ENCODE measurements at regions not wholly inside any gene's neighbourhood (a gene's known extent, or its start where the extent isn't known, plus 50 kb on each side); places are given as distances from the start of the nearest gene placed in this dataset.

GRCh38 chr3:117356091-117356705, 646.6 kb downstream of the TUSC7 start:
- Mint-ChIP-seq H3K27ac (no peak overlapping the region), H3K4me3 (no peak overlapping the region), H3K4me1 (no peaks in the 10 kb centered on the region), H3K9me3 (peaks cover 0 to 33% (median 11%) of the 10 kb centered on the region in 6 donors), H3K36me3 (no peaks in the 10 kb centered on the region), H3K27me3 (ENCODE audit: low read depth in 3 of 3) (peaks cover 0 to 4% (median 0%) of the 10 kb centered on the region in 3 donors)
- no peak for DNase-seq

- Mint-ChIP-seq H3K27ac (no peak overlapping the region), H3K4me3 (no peak overlapping the region), H3K36me3 (no peaks in the 10 kb centered on the region), H3K27me3 (ENCODE audit: low read depth in 3 of 3) (peaks cover 0 to 4% (median 1%) of the 10 kb centered on the region in 3 donors), H3K9me3 (peaks cover 2 to 39% (median 18%) of the 10 kb centered on the region in 6 donors), H3K4me1 (no peaks in the 10 kb centered on the region)
- no peak for DNase-seq
Observed at GRCh38 chr3:117358717-117359314, 649.2 kb downstream of the TUSC7 start.

- DNase-seq = no peak
- Mint-ChIP-seq H3K36me3 (no peaks in the 10 kb centered on the region), H3K9me3 (peaks cover 4 to 24% (median 10%) of the 10 kb centered on the region in 6 donors), H3K4me3 (no peak overlapping the region), H3K4me1 (no peaks in the 10 kb centered on the region), H3K27ac (no peak overlapping the region), H3K27me3 (ENCODE audit: low read depth in 3 of 3) (peaks cover 0 to 1% (median 0%) of the 10 kb centered on the region in 3 donors)
Observed at GRCh38 chr3:117366574-117366973, 657.0 kb downstream of the TUSC7 start.

GRCh38 chr3:117367861-117368260, 658.3 kb downstream of the TUSC7 start:
- Mint-ChIP-seq H3K27me3 (ENCODE audit: low read depth in 3 of 3) (peaks cover 0 to under 1% (median 0%) of the 10 kb centered on the region in 3 donors), H3K4me3 (no peak overlapping the region), H3K9me3 (peaks cover 2 to 19% (median 7%) of the 10 kb centered on the region in 6 donors), H3K4me1 (no peaks in the 10 kb centered on the region), H3K27ac (no peak overlapping the region), H3K36me3 (no peaks in the 10 kb centered on the region)
- DNase-seq = no peak

GRCh38 chr3:117380631-117381030, 671.1 kb downstream of the TUSC7 start:
- Mint-ChIP-seq H3K27me3 (ENCODE audit: low read depth in 3 of 3) (peaks cover 0 to 2% (median 0%) of the 10 kb centered on the region in 3 donors), H3K4me3 (no peak overlapping the region), H3K4me1 (no peaks in the 10 kb centered on the region), H3K36me3 (no peaks in the 10 kb centered on the region), H3K27ac (no peak overlapping the region), H3K9me3 (peaks cover 2 to 22% (median 5%) of the 10 kb centered on the region in 6 donors)
- DNase-seq = no peak

GRCh38 chr3:117393119-117393518, 683.5 kb downstream of the TUSC7 start:
- Mint-ChIP-seq H3K4me3 (no peak overlapping the region), H3K9me3 (peaks cover 0 to 26% (median 5%) of the 10 kb centered on the region in 6 donors), H3K27ac (no peak overlapping the region), H3K27me3 (ENCODE audit: low read depth in 3 of 3) (peaks cover 0 to 4% (median 0%) of the 10 kb centered on the region in 3 donors), H3K4me1 (no peaks in the 10 kb centered on the region), H3K36me3 (peaks cover 0 to 4% (median 0%) of the 10 kb centered on the region in 3 donors)
- no peak for DNase-seq

- no peaks in the 10 kb centered on the region for H3K27me3 Mint-ChIP-seq (ENCODE audit: low read depth in 3 of 3)
- H3K27ac Mint-ChIP-seq = no peak overlapping the region
- no peak for DNase-seq
- H3K4me3 Mint-ChIP-seq = no peak overlapping the region
- no peaks in the 10 kb centered on the region for H3K4me1 Mint-ChIP-seq
- no peaks in the 10 kb centered on the region for H3K36me3 Mint-ChIP-seq
- H3K9me3 Mint-ChIP-seq = peaks cover 3 to 27% (median 6%) of the 10 kb centered on the region in 6 donors
Observed at GRCh38 chr3:117398141-117398899, 688.7 kb downstream of the TUSC7 start.

GRCh38 chr3:117399311-117400078, 689.9 kb downstream of the TUSC7 start:
- Mint-ChIP-seq H3K36me3 (no peaks in the 10 kb centered on the region), H3K4me3 (no peak overlapping the region), H3K27me3 (ENCODE audit: low read depth in 3 of 3) (no peaks in the 10 kb centered on the region), H3K9me3 (peaks cover 3 to 18% (median 5%) of the 10 kb centered on the region in 6 donors), H3K4me1 (no peaks in the 10 kb centered on the region), H3K27ac (no peak overlapping the region)
- no peak for DNase-seq

- no peak for DNase-seq
- Mint-ChIP-seq H3K4me1 (no peaks in the 10 kb centered on the region), H3K4me3 (no peak overlapping the region), H3K36me3 (no peaks in the 10 kb centered on the region), H3K27me3 (ENCODE audit: low read depth in 3 of 3) (no peaks in the 10 kb centered on the region), H3K9me3 (peaks cover 4 to 17% (median 5%) of the 10 kb centered on the region in 6 donors), H3K27ac (no peak overlapping the region)
Observed at GRCh38 chr3:117400303-117400702, 690.7 kb downstream of the TUSC7 start.

GRCh38 chr3:117404141-117404540, 694.6 kb downstream of the TUSC7 start:
- no peaks in the 10 kb centered on the region for H3K36me3 Mint-ChIP-seq
- peaks cover 1 to 11% (median 5%) of the 10 kb centered on the region in 6 donors for H3K9me3 Mint-ChIP-seq
- H3K27me3 Mint-ChIP-seq (ENCODE audit: low read depth in 3 of 3) = no peaks in the 10 kb centered on the region

GRCh38 chr3:117404730-117405129, 695.2 kb downstream of the TUSC7 start:
- no peaks in the 10 kb centered on the region for H3K27me3 Mint-ChIP-seq (ENCODE audit: low read depth in 3 of 3)
- no peak overlapping the region for H3K4me3 Mint-ChIP-seq
- peaks cover 1 to 11% (median 4%) of the 10 kb centered on the region in 6 donors for H3K9me3 Mint-ChIP-seq
- no peak for DNase-seq
- H3K4me1 Mint-ChIP-seq = no peaks in the 10 kb centered on the region
- H3K36me3 Mint-ChIP-seq = no peaks in the 10 kb centered on the region
- H3K27ac Mint-ChIP-seq = no peak overlapping the region

More at GRCh38 chr3:117404141-117404540, 694.6 kb downstream of the TUSC7 start:
- H3K27ac Mint-ChIP-seq = no peak overlapping the region
- no peaks in the 10 kb centered on the region for H3K4me1 Mint-ChIP-seq
- no peak for DNase-seq
- H3K4me3 Mint-ChIP-seq = no peak overlapping the region

GRCh38 chr3:117405359-117405758, 695.8 kb downstream of the TUSC7 start:
- Mint-ChIP-seq H3K9me3 (peaks cover 0 to 11% (median 3%) of the 10 kb centered on the region in 6 donors), H3K27ac (no peak overlapping the region), H3K36me3 (no peaks in the 10 kb centered on the region), H3K4me3 (no peak overlapping the region), H3K4me1 (no peaks in the 10 kb centered on the region), H3K27me3 (ENCODE audit: low read depth in 3 of 3) (no peaks in the 10 kb centered on the region)
- no peak for DNase-seq

- Mint-ChIP-seq H3K9me3 (peaks cover 0 to 11% (median 2%) of the 10 kb centered on the region in 6 donors), H3K4me1 (no peaks in the 10 kb centered on the region), H3K4me3 (no peak overlapping the region)
Observed at GRCh38 chr3:117407317-117407716, 697.7 kb downstream of the TUSC7 start.

More at GRCh38 chr3:117407317-117407716, 697.7 kb downstream of the TUSC7 start:
- Mint-ChIP-seq H3K27ac (no peak overlapping the region), H3K27me3 (ENCODE audit: low read depth in 3 of 3) (no peaks in the 10 kb centered on the region), H3K36me3 (no peaks in the 10 kb centered on the region)
- DNase-seq = no peak
